IMR-90 (cell line): ENCODE measurements at regions not wholly inside any gene's neighbourhood (a gene's known extent, or its start where the extent isn't known, plus 50 kb on each side); places are given as distances from the start of the nearest gene placed in this dataset.

ENCODE experiments used
- ATAC-seq: fragments of 200-7000 bp; cut with Tn5 transposase; 2 replicates; pipeline ENCODE4 v1.9.1; 2020; ENCODE audit warnings: low read depth, mild to moderate bottlenecking, moderate library complexity
- BruUV-seq: library from RNA; stranded (reverse); fragments of 400-500 nt; replicated peaks from 2 replicates; lab custom pipeline; 2021; lab: Mats Ljungman, UMichigan
- CTCF ChIA-PET: fragments of 300-600 bp; formaldehyde crosslinking; extraction: SDS; loops from one replicate; lab custom pipeline; 2021; ENCODE audit warnings: antibody characterized with exemption; lab: Yijun Ruan, JAX
- POLR2A ChIA-PET: fragments of 300-600 bp; sonication (Branson Sonifier 250); formaldehyde crosslinking; loops from one replicate; lab custom pipeline; 2022; ENCODE audit warnings: antibody characterized with exemption; ENCODE audit not compliant: unreplicated experiment; lab: Charles Lee
- DNase-seq: peaks from one replicate; pipeline ENCODE4 v3.0.0; 2013
- H2AFZ ChIP-seq: replicated peaks from 2 replicates; pipeline ENCODE3; 2013; ENCODE audit warnings: low read length, mild to moderate bottlenecking; ENCODE audit not compliant: poor library complexity
- H2AK5ac ChIP-seq: 2 replicates; pipeline ENCODE4 v1.6.1; 2013; ENCODE audit warnings: low read depth, low read length, inconsistent platforms
- H2AK9ac ChIP-seq: replicated peaks from 2 replicates; pipeline ENCODE3; 2013; ENCODE audit warnings: mild to moderate bottlenecking, low read depth, low read length, moderate library complexity; ENCODE audit not compliant: poor library complexity
- H2BK120ac ChIP-seq: 2 replicates; pipeline ENCODE4 v1.6.1; 2013; ENCODE audit warnings: low read depth, low read length, inconsistent platforms
- H2BK15ac ChIP-seq: 3 replicates; pipeline ENCODE4 v1.6.1; 2013; ENCODE audit warnings: low read depth, low read length, inconsistent platforms
- H2BK20ac ChIP-seq: 2 replicates; pipeline ENCODE4 v1.6.1; 2013; ENCODE audit warnings: low read depth, mild to moderate bottlenecking, inconsistent platforms, low read length, moderate library complexity
- H2BK5ac ChIP-seq: 2 replicates; pipeline ENCODE4 v1.6.1; 2013; ENCODE audit warnings: mild to moderate bottlenecking, low read depth, low read length, inconsistent platforms; ENCODE audit not compliant: poor library complexity, severe bottlenecking
- H3K14ac ChIP-seq: replicated peaks from 2 replicates; pipeline ENCODE4 v1.6.1; 2013; ENCODE audit warnings: low read depth, low read length, inconsistent platforms
- H3K18ac ChIP-seq: 2 replicates; pipeline ENCODE4 v1.6.1; 2013; ENCODE audit warnings: low read depth, low read length, control low read depth
- H3K23ac ChIP-seq: 2 replicates; pipeline ENCODE4 v1.6.1; 2013; ENCODE audit warnings: low read depth, low read length, inconsistent platforms
- H3K27ac ChIP-seq: 2 replicates; pipeline ENCODE4 v1.5.1; 2013; ENCODE audit warnings: mild to moderate bottlenecking, control low read depth, low read length; ENCODE audit not compliant: insufficient read depth
- H3K27me3 ChIP-seq: 2 replicates; pipeline ENCODE4 v1.6.1; 2013; ENCODE audit warnings: low read length; ENCODE audit not compliant: control insufficient read depth, insufficient read depth
- H3K36me3 ChIP-seq: 2 replicates; pipeline ENCODE4 v1.6.1; 2013; ENCODE audit warnings: low read length, mixed read lengths; ENCODE audit not compliant: control insufficient read depth, insufficient read depth
- H3K4ac ChIP-seq: 2 replicates; pipeline ENCODE4 v1.6.1; 2013; ENCODE audit warnings: low read depth, low read length, inconsistent platforms
- H3K4me1 ChIP-seq: 2 replicates; pipeline ENCODE4 v1.6.1; 2013; ENCODE audit warnings: low read length, mixed read lengths; ENCODE audit not compliant: control insufficient read depth, insufficient read depth
- H3K4me2 ChIP-seq: 2 replicates; pipeline ENCODE4 v1.6.1; 2013; ENCODE audit warnings: low read depth, mild to moderate bottlenecking, control low read depth, low read length, moderate library complexity
- H3K4me3 ChIP-seq: 2 replicates; pipeline ENCODE4 v1.5.1; 2013; ENCODE audit warnings: low read depth, mild to moderate bottlenecking, control low read depth, low read length, moderate library complexity; ENCODE audit not compliant: insufficient read depth
- H3K56ac ChIP-seq: 2 replicates; pipeline ENCODE4 v1.6.1; 2013; ENCODE audit warnings: low read length, inconsistent platforms; ENCODE audit not compliant: insufficient read depth; ENCODE audit errors: extremely low read depth
- H3K79me1 ChIP-seq, 2 experiments: 2 replicates each; pipeline ENCODE4 v1.6.1; 2013; ENCODE audit warnings: low read length in 2 of 2, inconsistent platforms in 1 of 2, low read depth in 1 of 2
- H3K9ac ChIP-seq: 2 replicates; pipeline ENCODE4 v1.6.1; 2013; ENCODE audit warnings: low read depth, low read length, control low read depth
- H3K9me1 ChIP-seq: 2 replicates; pipeline ENCODE4 v1.6.1; 2013; ENCODE audit warnings: low read length, inconsistent platforms; ENCODE audit not compliant: insufficient read depth
- H3K9me3 ChIP-seq: 2 replicates; pipeline ENCODE4 v1.6.1; 2013; ENCODE audit warnings: low read length; ENCODE audit not compliant: control insufficient read depth, insufficient read depth
- H4K20me1 ChIP-seq: 2 replicates; pipeline ENCODE4 v1.6.1; 2013; ENCODE audit warnings: low read length, inconsistent platforms; ENCODE audit not compliant: insufficient read depth
- H4K5ac ChIP-seq: 2 replicates; pipeline ENCODE4 v1.6.1; 2013; ENCODE audit warnings: mild to moderate bottlenecking, low read depth, low read length, control low read depth
- H4K8ac ChIP-seq, 2 experiments: 2 replicates each; pipeline ENCODE4 v1.6.1; 2013; ENCODE audit warnings: low read depth in 2 of 2, low read length in 2 of 2, control low read depth in 1 of 2, inconsistent platforms in 1 of 2
- H4K91ac ChIP-seq: 2 replicates; pipeline ENCODE4 v1.6.1; 2013; ENCODE audit warnings: low read depth, low read length, inconsistent platforms; ENCODE audit not compliant: insufficient read depth
- BHLHE40 ChIP-seq: fragments of 150-350 bp; IDR thresholded peaks from 2 replicates; pipeline ENCODE4 v1.6.1; 2016; ENCODE audit warnings: mild to moderate bottlenecking, low read depth, low read length
- CEBPB ChIP-seq: IDR thresholded peaks from 2 replicates; pipeline ENCODE4 v1.6.1; 2012; ENCODE audit warnings: low read depth, low read length, improper control_type of control experiment
- CHD1 ChIP-seq: IDR thresholded peaks from 2 replicates; pipeline ENCODE4 v1.6.1; 2012; ENCODE audit warnings: low read depth, low read length, improper control_type of control experiment
- CTCF ChIP-seq: conservative IDR thresholded peaks from 2 replicates; pipeline ENCODE4 v1.5.1; 2012; ENCODE audit warnings: mild to moderate bottlenecking, low read depth, low read length, improper control_type of control experiment
- ELK1 ChIP-seq: fragments of 150-350 bp; IDR thresholded peaks from 2 replicates; pipeline ENCODE4 v1.6.1; 2016; ENCODE audit warnings: low read depth, mild to moderate bottlenecking, low read length, moderate library complexity, borderline replicate concordance
- FOS ChIP-seq: fragments of 150-350 bp; IDR thresholded peaks from 2 replicates; pipeline ENCODE4 v1.6.1; 2016; ENCODE audit warnings: low read depth, low read length
- MAFK ChIP-seq: IDR thresholded peaks from 2 replicates; pipeline ENCODE4 v1.6.1; 2012; ENCODE audit warnings: low read depth, low read length, improper control_type of control experiment
- MAZ ChIP-seq: IDR thresholded peaks from 2 replicates; pipeline ENCODE4 v1.6.1; 2012; ENCODE audit warnings: low read depth, mild to moderate bottlenecking, low read length, improper control_type of control experiment, moderate library complexity, borderline replicate concordance
- MXI1 ChIP-seq: IDR thresholded peaks from 2 replicates; pipeline ENCODE4 v1.6.1; 2012; ENCODE audit warnings: low read depth, mild to moderate bottlenecking, low read length, moderate library complexity, borderline replicate concordance
- NFE2L2 ChIP-seq: fragments of 150-350 bp; IDR thresholded peaks from 2 replicates; pipeline ENCODE4 v1.6.1; 2016; ENCODE audit warnings: low read depth, mild to moderate bottlenecking, low read length
- POLR2A ChIP-seq: IDR thresholded peaks from 2 replicates; pipeline ENCODE4 v1.6.1; 2012; ENCODE audit warnings: mild to moderate bottlenecking, low read depth, low read length
- RAD21 ChIP-seq: IDR thresholded peaks from 2 replicates; pipeline ENCODE4 v1.6.1; 2012; ENCODE audit warnings: low read length, improper control_type of control experiment
- RCOR1 ChIP-seq: IDR thresholded peaks from 2 replicates; pipeline ENCODE4 v1.6.1; 2012; ENCODE audit warnings: mild to moderate bottlenecking, low read length, improper control_type of control experiment; ENCODE audit not compliant: insufficient replicate concordance
- RFX5 ChIP-seq: IDR thresholded peaks from 2 replicates; pipeline ENCODE4 v1.8.0; 2012; ENCODE audit warnings: low read depth, mild to moderate bottlenecking, low read length, moderate library complexity
- SMC3 ChIP-seq: fragments of 150-350 bp; IDR thresholded peaks from 2 replicates; pipeline ENCODE4 v1.6.1; 2016; ENCODE audit warnings: low read depth, mild to moderate bottlenecking, antibody characterized with exemption, low read length, moderate library complexity
- USF2 ChIP-seq: fragments of 150-350 bp; IDR thresholded peaks from 2 replicates; pipeline ENCODE4 v1.6.1; 2017; ENCODE audit warnings: mild to moderate bottlenecking, antibody characterized with exemption, low read length, low read depth
- WGBS, 2 experiments: methylation state at CpG; one replicate each; pipeline versions ENCODE4 v1.1.5 to v1.1.7; 2013; ENCODE audit warnings: missing lambda C conversion rate in 2 of 2; ENCODE audit not compliant: insufficient read length in 1 of 2; ENCODE audit errors: extremely low coverage in 2 of 2; 5-methylcytosine and 5-hydroxymethylcytosine counted together
- dilution Hi-C: fragments of 300-500 bp; cut with HindIII; formaldehyde crosslinking; loops from one replicate; pipeline ENCODE4 v1.14.3; 2018; ENCODE audit warnings: low sequenced_read_pairs; ENCODE audit not compliant: unreplicated experiment
- in situ Hi-C: fragments of 300-500 bp; cut with MboI; formaldehyde crosslinking; loops from 3 replicates; pipeline ENCODE4 v1.14.3; 2019; ENCODE audit warnings: low sequenced_read_pairs, inconsistent platforms, mixed read lengths
- intact Hi-C: fragments of 100-400 bp; cut with micrococcal nuclease; formaldehyde crosslinking; loops from 2 replicates; pipeline ENCODE4 v1.10.0; 2022

- 100% methylated on average over 2 of the region's 18 CpGs; no CpG with 5 or more reads in 1 of the 2 experiments for WGBS, 2 experiments
- Histone ChIP-seq H2BK5ac (no peak overlapping the region), H2AFZ (no peak overlapping the region), H2AK5ac (no peak overlapping the region), H2BK15ac (no peak overlapping the region), H2BK20ac (no peak overlapping the region), H3K9ac (no peak overlapping the region), H3K9me3 (peaks cover 35% of the 10 kb centered on the region), H3K23ac (no peak overlapping the region), H4K8ac (no peak overlapping the region), H3K4ac (no peak overlapping the region), H2AK9ac (no peak overlapping the region), H3K18ac (no peak overlapping the region), H3K27me3 (no peaks in the 10 kb centered on the region), H2BK120ac (no peak overlapping the region), H4K5ac (no peak overlapping the region), H3K4me1 (no peaks in the 10 kb centered on the region), H3K79me1 (no peaks in the 10 kb centered on the region), H4K20me1 (no peaks in the 10 kb centered on the region), H3K4me2 (no peak overlapping the region), H3K56ac (no peak overlapping the region), H3K36me3 (no peaks in the 10 kb centered on the region), H3K9me1 (no peaks in the 10 kb centered on the region), H3K27ac (no peak overlapping the region), H4K91ac (no peak overlapping the region), H3K4me3 (no peak overlapping the region), H3K14ac (no peak overlapping the region)
- ChIA-PET POLR2A (no interaction called here), CTCF (no interaction called here)
- ATAC-seq (no peak), DNase-seq (no peak)
- TF ChIP-seq CHD1 = no peak
- no peak for TF ChIP-seq CTCF
- no peak for TF ChIP-seq CEBPB
- TF ChIP-seq FOS = no peak
- no peak for TF ChIP-seq MXI1
- TF ChIP-seq BHLHE40 = no peak
- no peak for TF ChIP-seq MAFK
- no peak for TF ChIP-seq POLR2A
- TF ChIP-seq ELK1 = no peak
- no peak for TF ChIP-seq RCOR1
- TF ChIP-seq MAZ = no peak
- TF ChIP-seq RAD21 = no peak
- no peak for TF ChIP-seq SMC3
- TF ChIP-seq RFX5 = no peak
- no peak for TF ChIP-seq USF2
- TF ChIP-seq NFE2L2 = no peak
- in situ Hi-C loops = loop anchor here (10.0 kb wide), 1 partner anchor 56 kb away; no protein-coding TSS in a partner anchor
- dilution Hi-C loops = no loop called here
- BruUV-seq = no TSS peak
- intact Hi-C loops = no loop called here
Measured at GRCh38 chr17:74028354-74029116, 174.9 kb upstream of the RPL38 start.
